CD4-positive, alpha-beta memory T cell (primary cell): ENCODE measurements at regions not wholly inside any gene's neighbourhood (a gene's known extent, or its start where the extent isn't known, plus 50 kb on each side); places are given as distances from the start of the nearest gene placed in this dataset.
A peak's percentile ranks its signal among the peaks of the same experiment; 100 is the strongest.
"Not testable (repeated sequence)": the region's sequence is repeated elsewhere in the genome, so short reads cannot be mapped to it uniquely, and the experiment has no call there.

Experiments used
- CTCF ChIA-PET: fragments of 350-600 bp; sonication (Branson Sonifier 250); formaldehyde crosslinking; loops from one replicate; lab custom pipeline; 2021; ENCODE audit warnings: inconsistent platforms; ENCODE audit not compliant: partially characterized antibody; lab: Charles Lee
- POLR2A ChIA-PET: fragments of 350-600 bp; sonication (Branson Sonifier 250); formaldehyde crosslinking; loops from one replicate; lab custom pipeline; 2021; ENCODE audit not compliant: partially characterized antibody; lab: Charles Lee
- DNase-seq, 5 donors: peaks; one replicate each; pipeline versions ENCODE4 v3.0.0 to v3.0.0-alpha.2; 2020 to 2022; ENCODE audit warnings: mixed read lengths in 1 of 5
- H3K27ac ChIP-seq: one replicate; pipeline ENCODE4 v1.7.0; 2013; ENCODE audit warnings: low read depth, low read length
- H3K27me3 ChIP-seq: 2 replicates; pipeline ENCODE4 v1.7.0; 2013; ENCODE audit warnings: mild to moderate bottlenecking, low read length, moderate library complexity; ENCODE audit not compliant: insufficient read depth
- H3K36me3 ChIP-seq: 2 replicates; pipeline ENCODE4 v1.7.0; 2013; ENCODE audit warnings: mild to moderate bottlenecking, low read length, moderate library complexity; ENCODE audit not compliant: insufficient read depth
- H3K4me1 ChIP-seq: 2 replicates; pipeline ENCODE4 v1.7.0; 2013; ENCODE audit warnings: mild to moderate bottlenecking, low read length, moderate library complexity; ENCODE audit not compliant: insufficient read depth
- H3K4me3 ChIP-seq, 2 donors: one replicate each; pipeline ENCODE4 v1.7.0; 2013; ENCODE audit warnings: low read length in 2 of 2, mild to moderate bottlenecking in 1 of 2
- H3K9me3 ChIP-seq, 2 donors: one replicate each; pipeline ENCODE4 v1.7.0; 2013; ENCODE audit warnings: low read length in 2 of 2, control low read depth in 1 of 2; ENCODE audit not compliant: control insufficient read depth in 1 of 2
- H3K27ac Mint-ChIP-seq, 7 donors: one replicate each; pipeline ENCODE4 v1.8.0; 2020 to 2021; ENCODE audit warnings: mixed read lengths in 7 of 7, mild to moderate bottlenecking in 6 of 7, inconsistent platforms in 3 of 7, moderate library complexity in 3 of 7
- H3K27me3 Mint-ChIP-seq, 2 donors: one replicate each; pipeline ENCODE4 v1.8.0; 2020 to 2021; ENCODE audit warnings: mixed read lengths in 2 of 2
- H3K36me3 Mint-ChIP-seq, 2 donors: one replicate each; pipeline ENCODE4 v1.8.0; 2020 to 2021; ENCODE audit warnings: mixed read lengths in 2 of 2, inconsistent platforms in 1 of 2, mild to moderate bottlenecking in 1 of 2
- H3K4me1 Mint-ChIP-seq, 4 donors: one replicate each; pipeline ENCODE4 v1.8.0; 2020 to 2021; ENCODE audit warnings: mixed read lengths in 4 of 4, mild to moderate bottlenecking in 1 of 4
- H3K4me3 Mint-ChIP-seq, 8 donors: one replicate each; pipeline ENCODE4 v1.8.0; 2020 to 2021; ENCODE audit warnings: mixed read lengths in 8 of 8, mild to moderate bottlenecking in 7 of 8, moderate library complexity in 6 of 8, inconsistent platforms in 3 of 8
- H3K9me3 Mint-ChIP-seq, 8 donors: one replicate each; pipeline ENCODE4 v1.8.0; 2020 to 2021; ENCODE audit warnings: mixed read lengths in 8 of 8, mild to moderate bottlenecking in 5 of 8, inconsistent platforms in 3 of 8, moderate library complexity in 1 of 8
- intact Hi-C: fragments of 100-400 bp; cut with micrococcal nuclease; formaldehyde crosslinking; loops from one replicate; pipeline ENCODE4 v1.15.1; 2023

DNA sequence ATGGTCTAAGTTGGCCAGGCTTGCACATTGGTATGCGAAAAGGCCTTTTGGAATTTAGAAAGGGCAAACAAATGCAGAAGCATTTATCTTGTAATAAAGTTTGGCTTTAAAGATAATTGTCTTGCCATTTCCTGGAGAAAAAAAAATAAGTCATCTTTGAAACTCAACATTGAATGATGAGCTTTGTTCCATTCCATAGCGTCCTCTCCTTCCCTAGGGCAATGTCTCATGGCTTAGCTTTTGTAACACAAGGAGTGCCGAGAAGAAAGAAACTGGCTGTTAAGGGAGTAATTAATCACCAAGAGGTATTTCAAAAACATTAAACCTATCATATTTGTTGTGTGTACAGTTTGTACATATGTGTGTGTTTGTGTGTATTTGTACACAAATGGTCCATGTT, 372.3 kb downstream of the NPIPA8 start:
- peaks cover 0 to 3% of the 10 kb centered on the region in 2 donors for H3K27me3 Mint-ChIP-seq
- H3K27ac Mint-ChIP-seq, result no peak overlapping the region
- Histone ChIP-seq H3K4me1 (no peaks in the 10 kb centered on the region), H3K27ac (no peak overlapping the region), H3K9me3 (no peaks in the 10 kb centered on the region), H3K4me3 (no peak overlapping the region), H3K36me3 (no peaks in the 10 kb centered on the region), H3K27me3 (no peaks in the 10 kb centered on the region)
- CTCF ChIA-PET, result no interaction called here
- peaks cover 0 to 5% (median 0%) of the 10 kb centered on the region in 8 donors for H3K9me3 Mint-ChIP-seq
- no peaks in the 10 kb centered on the region for H3K4me1 Mint-ChIP-seq
- POLR2A ChIA-PET, result no interaction called here
- no peaks in the 10 kb centered on the region for H3K36me3 Mint-ChIP-seq
- no peak for DNase-seq
- intact Hi-C loops, result no loop called here
- H3K4me3 Mint-ChIP-seq, result no peak overlapping the region

DNA sequence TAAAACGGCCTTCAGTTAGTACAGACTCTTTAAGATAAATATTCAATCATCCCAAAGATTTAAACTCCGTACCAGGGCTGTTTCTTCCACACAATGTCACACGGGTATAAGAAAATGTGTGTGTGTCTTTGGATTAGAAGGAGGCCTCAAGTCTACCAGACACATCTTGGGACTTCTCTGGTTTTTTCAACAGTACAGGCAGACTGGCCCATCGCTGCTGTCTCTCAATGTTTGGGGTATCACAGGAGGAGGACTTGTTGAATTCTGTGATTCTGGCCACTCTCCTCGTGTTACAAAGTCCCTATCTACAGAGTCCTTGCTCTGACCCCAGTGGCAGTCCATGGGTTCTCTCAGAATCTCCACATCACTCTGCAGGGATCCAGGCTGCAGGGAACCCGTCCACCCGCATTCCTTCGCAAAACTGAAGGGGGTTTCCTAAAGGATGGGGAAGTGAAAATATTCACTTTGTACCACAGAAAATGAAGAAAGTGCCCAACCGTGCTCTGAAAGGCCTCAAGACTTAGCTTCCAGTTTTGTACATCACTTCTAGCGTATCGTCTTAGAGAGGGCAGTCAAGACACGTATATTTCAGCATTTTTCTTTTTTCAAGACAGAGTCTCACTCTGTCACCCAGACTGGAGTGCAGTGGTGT, 373.2 kb downstream of the NPIPA8 start:
- Histone ChIP-seq H3K9me3 (no peaks in the 10 kb centered on the region), H3K27ac (no peak overlapping the region), H3K36me3 (no peaks in the 10 kb centered on the region), H3K27me3 (no peaks in the 10 kb centered on the region), H3K4me3 (no peak overlapping the region), H3K4me1 (no peaks in the 10 kb centered on the region)
- peaks cover 0 to 12% (median under 1%) of the 10 kb centered on the region in 8 donors for H3K9me3 Mint-ChIP-seq
- no peak for DNase-seq
- ChIA-PET POLR2A (no interaction called here), CTCF (no interaction called here)
- H3K4me1 Mint-ChIP-seq, result no peaks in the 10 kb centered on the region
- H3K36me3 Mint-ChIP-seq, result no peaks in the 10 kb centered on the region
- H3K27ac Mint-ChIP-seq, result no peak overlapping the region
- intact Hi-C loops, result no loop called here
- peaks cover 0 to 7% of the 10 kb centered on the region in 2 donors for H3K27me3 Mint-ChIP-seq
- no peak overlapping the region for H3K4me3 Mint-ChIP-seq

GRCh38 chr16:17962726-17963125, 373.8 kb downstream of the NPIPA8 start:
- H3K4me1 Mint-ChIP-seq, result no peaks in the 10 kb centered on the region
- H3K4me3 Mint-ChIP-seq, result no peak overlapping the region
- no peaks in the 10 kb centered on the region for H3K27me3 ChIP-seq
- no peaks in the 10 kb centered on the region for H3K4me1 ChIP-seq
- H3K36me3 Mint-ChIP-seq, result no peaks in the 10 kb centered on the region
- H3K27me3 Mint-ChIP-seq, result peaks cover 0 to 8% of the 10 kb centered on the region in 2 donors
- intact Hi-C loops, result no loop called here
- H3K9me3 Mint-ChIP-seq, result peaks cover 0 to 14% (median under 1%) of the 10 kb centered on the region in 8 donors
- no peak overlapping the region for H3K27ac ChIP-seq
- no peaks in the 10 kb centered on the region for H3K9me3 ChIP-seq
- no peaks in the 10 kb centered on the region for H3K36me3 ChIP-seq
- no peak overlapping the region for H3K27ac Mint-ChIP-seq
- no peak for DNase-seq
- POLR2A ChIA-PET, result no interaction called here
- no peak overlapping the region for H3K4me3 ChIP-seq
- CTCF ChIA-PET, result no interaction called here

GRCh38 chr16:17961822-17962221, 374.7 kb downstream of the NPIPA8 start:
- POLR2A ChIA-PET, H3K36me3 ChIP-seq, H3K4me1 ChIP-seq, intact Hi-C loops, H3K36me3 Mint-ChIP-seq, H3K27ac Mint-ChIP-seq, CTCF ChIA-PET, H3K4me1 Mint-ChIP-seq, H3K27me3 ChIP-seq, H3K4me3 Mint-ChIP-seq, H3K27me3 Mint-ChIP-seq, H3K4me3 ChIP-seq, DNase-seq, H3K27ac ChIP-seq, H3K9me3 ChIP-seq: not testable (repeated sequence)
- H3K9me3 Mint-ChIP-seq, result peaks cover 0 to 16% (median under 1%) of the 10 kb centered on the region in 8 donors

DNA sequence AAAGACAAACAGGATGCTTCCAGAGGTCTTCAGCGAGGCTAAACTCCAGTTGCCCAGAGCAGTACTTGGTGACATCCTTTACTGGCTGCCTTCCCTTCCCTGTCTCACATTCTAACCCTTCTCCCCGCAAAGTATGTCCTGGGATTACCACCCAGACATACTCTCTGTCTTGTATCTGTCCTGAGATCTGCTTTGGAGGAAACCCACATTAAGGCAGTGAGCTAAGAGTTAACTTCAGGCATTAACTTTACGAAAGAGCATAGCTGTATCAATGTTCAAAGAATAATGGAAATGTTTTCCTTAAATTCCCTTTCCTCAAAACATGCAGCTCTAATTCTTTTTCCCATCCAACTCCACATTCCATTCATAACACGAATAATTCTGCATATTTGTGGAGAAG, 385.2 kb downstream of the NPIPA8 start:
- CTCF ChIA-PET, result no interaction called here
- H3K9me3 Mint-ChIP-seq, result no peaks in the 10 kb centered on the region
- no peaks in the 10 kb centered on the region for H3K4me1 ChIP-seq
- H3K27ac ChIP-seq, result no peak overlapping the region
- H3K36me3 Mint-ChIP-seq, result no peaks in the 10 kb centered on the region
- H3K4me3 Mint-ChIP-seq, result no peak overlapping the region
- H3K27ac Mint-ChIP-seq, result no peak overlapping the region
- no peaks in the 10 kb centered on the region for H3K9me3 ChIP-seq
- H3K36me3 ChIP-seq, result no peaks in the 10 kb centered on the region
- H3K27me3 Mint-ChIP-seq, result peaks cover 13 to 28% of the 10 kb centered on the region in 2 donors
- POLR2A ChIA-PET, result no interaction called here
- H3K4me3 ChIP-seq, result no peak overlapping the region
- peaks cover 0 to 3% (median 0%) of the 10 kb centered on the region in 4 donors for H3K4me1 Mint-ChIP-seq
- intact Hi-C loops, result no loop called here
- no peak for DNase-seq
- H3K27me3 ChIP-seq, result no peaks in the 10 kb centered on the region

DNA sequence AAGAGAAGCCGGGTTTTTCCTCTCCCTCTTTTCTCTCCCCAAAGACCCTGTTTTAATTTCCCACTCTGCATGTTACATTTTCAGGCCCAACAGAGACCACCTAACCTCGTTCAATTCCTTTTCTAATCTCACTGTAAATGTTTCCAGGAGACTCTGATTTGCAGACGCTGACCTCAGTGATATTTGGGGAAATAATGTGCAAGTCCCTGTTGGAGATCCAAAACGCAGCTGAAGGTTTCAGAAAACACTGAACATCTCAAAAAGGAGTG, 386.6 kb downstream of the NPIPA8 start:
- Histone ChIP-seq H3K36me3 (no peaks in the 10 kb centered on the region), H3K9me3 (no peaks in the 10 kb centered on the region), H3K27me3 (no peaks in the 10 kb centered on the region), H3K4me3 (no peak overlapping the region), H3K27ac (no peak overlapping the region), H3K4me1 (no peaks in the 10 kb centered on the region)
- ChIA-PET POLR2A (no interaction called here), CTCF (no interaction called here)
- H3K4me3 Mint-ChIP-seq, result no peak overlapping the region
- intact Hi-C loops, result no loop called here
- peaks cover 0 to 3% (median 0%) of the 10 kb centered on the region in 4 donors for H3K4me1 Mint-ChIP-seq
- peaks cover 13 to 28% of the 10 kb centered on the region in 2 donors for H3K27me3 Mint-ChIP-seq
- H3K36me3 Mint-ChIP-seq, result no peaks in the 10 kb centered on the region
- H3K9me3 Mint-ChIP-seq, result no peaks in the 10 kb centered on the region
- H3K27ac Mint-ChIP-seq, result no peak overlapping the region
- DNase-seq, result no peak

GRCh38 chr16:17949141-17949981, 387.2 kb downstream of the NPIPA8 start:
- H3K36me3 Mint-ChIP-seq, result no peaks in the 10 kb centered on the region
- H3K9me3 Mint-ChIP-seq, result no peaks in the 10 kb centered on the region
- POLR2A ChIA-PET, result no interaction called here
- peak overlapping the region in 1 of 8 donors; percentile 41 for H3K4me3 Mint-ChIP-seq
- no peak overlapping the region for H3K27ac Mint-ChIP-seq
- peaks cover 13 to 27% of the 10 kb centered on the region in 2 donors for H3K27me3 Mint-ChIP-seq
- Histone ChIP-seq H3K36me3 (no peaks in the 10 kb centered on the region), H3K4me3 (no peak overlapping the region), H3K27ac (no peak overlapping the region), H3K4me1 (no peaks in the 10 kb centered on the region), H3K27me3 (no peaks in the 10 kb centered on the region), H3K9me3 (no peaks in the 10 kb centered on the region)
- no peak for DNase-seq
- H3K4me1 Mint-ChIP-seq, result peaks cover 0 to 3% (median 0%) of the 10 kb centered on the region in 4 donors
- CTCF ChIA-PET, result no interaction called here
- intact Hi-C loops, result no loop called here
